Kidney (tissue), 13 donors: ENCODE measurements at regions not wholly inside any gene's neighbourhood (a gene's known extent, or its start where the extent isn't known, plus 50 kb on each side); places are given as distances from the start of the nearest gene placed in this dataset.

Source experiments
- DNase-seq, 5 donors: peaks; one replicate each; pipeline ENCODE4 v3.0.0-alpha.2; 2013 to 2020
- FAIRE-seq: peaks from 2 replicates; lab custom pipeline; 2012; peaks lifted over from hg19 to GRCh38; lab: Jason Lieb, UNC
- H3K27ac ChIP-seq, 2 donors: one replicate each; pipeline ENCODE4 v1.7.0; 2013; ENCODE audit warnings: low read depth in 2 of 2, low read length in 2 of 2, inconsistent platforms in 1 of 2
- H3K27me3 ChIP-seq: one replicate; pipeline ENCODE4 v1.7.1; 2013; ENCODE audit warnings: low read length, inconsistent platforms; ENCODE audit not compliant: control insufficient read depth, insufficient read depth
- H3K36me3 ChIP-seq, 3 donors: one replicate each; pipeline versions ENCODE4 v1.7.0 to v1.7.1; 2013; ENCODE audit warnings: low read length in 3 of 3, control low read depth in 1 of 3, inconsistent platforms in 1 of 3; ENCODE audit not compliant: insufficient read depth in 3 of 3, control insufficient read depth in 2 of 3
- H3K4me1 ChIP-seq, 3 donors: one replicate each; pipeline versions ENCODE4 v1.7.0 to v1.7.1; 2013; ENCODE audit warnings: low read length in 3 of 3, inconsistent platforms in 1 of 3, low read depth in 1 of 3; ENCODE audit not compliant: control insufficient read depth in 2 of 3, insufficient read depth in 2 of 3
- H3K4me3 ChIP-seq, 3 donors: one replicate each; pipeline versions ENCODE4 v1.7.0 to v1.8.1; 2013; ENCODE audit warnings: low read length in 3 of 3, control low read depth in 1 of 3, inconsistent platforms in 1 of 3
- H3K9ac ChIP-seq, 3 donors: one replicate each; pipeline versions ENCODE4 v1.7.0 to v1.7.1; 2013; ENCODE audit warnings: low read length in 3 of 3, control low read depth in 1 of 3, inconsistent platforms in 1 of 3
- H3K9me3 ChIP-seq, 3 donors: one replicate each; pipeline versions ENCODE4 v1.7.0 to v1.7.1; 2013; ENCODE audit warnings: low read length in 3 of 3, control low read depth in 1 of 3, inconsistent platforms in 1 of 3; ENCODE audit not compliant: control insufficient read depth in 2 of 3, insufficient read depth in 1 of 3
- CTCF ChIP-seq: IDR thresholded peaks from 3 replicates; pipeline ENCODE4 v1.5.1; 2012; ENCODE audit warnings: mild to moderate bottlenecking, moderate library complexity, borderline replicate concordance; ENCODE audit not compliant: insufficient read depth; ENCODE audit errors: extremely low read depth
- intact Hi-C: fragments of 100-400 bp; cut with DNase I; formaldehyde crosslinking; loops from one replicate; pipeline ENCODE4 v1.11.1; 2022
- donor health status: control.
- donor health status: control.
- donor health status: control.
- donor health status: control.
- donor health status: control.
- donor health status: DM: yes; HTN: yes; CAD: no.
- donor health status: Normal renal cell carcinoma (clear cell type).

GRCh38 chr10:6734286-6734685, 154.2 kb upstream of the PRKCQ start:
- DNase-seq: no peak
- no peak overlapping the region for H3K9ac ChIP-seq
- intact Hi-C loops: no loop called here
- TF ChIP-seq CTCF: no peak
- H3K27me3 ChIP-seq: no peaks in the 10 kb centered on the region
- H3K4me3 ChIP-seq: no peak overlapping the region
- peaks cover 0 to 3% (median 0%) of the 10 kb centered on the region in 3 donors for H3K4me1 ChIP-seq
- H3K27ac ChIP-seq: no peak overlapping the region
- FAIRE-seq: no peak
- H3K9me3 ChIP-seq: no peaks in the 10 kb centered on the region
- H3K36me3 ChIP-seq: no peaks in the 10 kb centered on the region

GRCh38 chr10:6729861-6730344, 149.8 kb upstream of the PRKCQ start:
- H3K27me3 ChIP-seq: no peaks in the 10 kb centered on the region
- H3K4me3 ChIP-seq: no peak overlapping the region
- H3K4me1 ChIP-seq: no peaks in the 10 kb centered on the region
- H3K36me3 ChIP-seq: no peaks in the 10 kb centered on the region
- intact Hi-C loops: no loop called here
- FAIRE-seq (no peak), DNase-seq (no peak)
- H3K27ac ChIP-seq: no peak overlapping the region
- no peak for TF ChIP-seq CTCF
- no peak overlapping the region for H3K9ac ChIP-seq
- H3K9me3 ChIP-seq: no peaks in the 10 kb centered on the region

- no peak overlapping the region for H3K4me3 ChIP-seq
- H3K9ac ChIP-seq: no peak overlapping the region
- H3K4me1 ChIP-seq: no peaks in the 10 kb centered on the region
- FAIRE-seq: no peak
- no peaks in the 10 kb centered on the region for H3K27me3 ChIP-seq
- intact Hi-C loops: no loop called here
- no peaks in the 10 kb centered on the region for H3K36me3 ChIP-seq
- no peak overlapping the region for H3K27ac ChIP-seq
- no peak for TF ChIP-seq CTCF
- DNase-seq: no peak
- H3K9me3 ChIP-seq: no peaks in the 10 kb centered on the region
Measured at GRCh38 chr10:6729071-6729774, 149.1 kb upstream of the PRKCQ start.
